ENCODE measurements at regions not wholly inside any gene's neighbourhood (a gene's known extent, or its start where the extent isn't known, plus 50 kb on each side); places are given as distances from the start of the nearest gene placed in this dataset.

DNA sequence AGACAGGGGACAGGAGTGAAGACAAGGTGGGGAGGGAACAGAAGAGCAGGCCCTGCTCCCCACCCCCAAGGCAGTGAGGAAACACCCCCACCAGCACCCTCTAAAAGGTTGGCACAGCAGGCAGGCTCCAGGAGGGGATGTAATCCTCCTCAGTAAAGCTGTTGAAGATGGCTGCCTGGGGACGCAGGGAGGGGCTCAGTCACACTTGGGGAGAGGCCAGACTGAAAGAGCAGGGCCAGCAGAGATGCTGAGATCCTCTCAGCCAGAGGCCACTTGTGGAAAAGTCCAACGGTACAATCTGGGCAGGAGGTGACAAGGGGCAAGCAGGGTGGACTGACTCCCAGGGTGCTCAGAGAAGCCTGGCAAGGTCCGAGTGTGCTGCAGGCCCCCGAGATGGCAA, 154.8 kb upstream of the ID2 start:
- Histone ChIP-seq H3K9me3 (ENCODE audit: control insufficient read depth, insufficient read depth, low read length) (no peaks in the 10 kb centered on the region), H3K9ac (ENCODE audit: low read depth, low read length) (no peak overlapping the region), H3K4me1 (ENCODE audit: control insufficient read depth, insufficient read depth, low read length) (peaks cover 9% of the 10 kb centered on the region), H3K27me3 (ENCODE audit: control insufficient read depth, insufficient read depth, low read length) (no peaks in the 10 kb centered on the region), H3K36me3 (ENCODE audit: control insufficient read depth, insufficient read depth, low read length) (no peaks in the 10 kb centered on the region), H3K4me3 (ENCODE audit: low read depth, low read length) (no peak overlapping the region)

GRCh38 chr2:8527676-8528075, 154.2 kb upstream of the ID2 start:
- no peak overlapping the region for H3K4me3 ChIP-seq (ENCODE audit: low read depth, low read length)
- no peaks in the 10 kb centered on the region for H3K9me3 ChIP-seq (ENCODE audit: control insufficient read depth, insufficient read depth, low read length)
- peaks cover 9% of the 10 kb centered on the region for H3K4me1 ChIP-seq (ENCODE audit: control insufficient read depth, insufficient read depth, low read length)

DNA sequence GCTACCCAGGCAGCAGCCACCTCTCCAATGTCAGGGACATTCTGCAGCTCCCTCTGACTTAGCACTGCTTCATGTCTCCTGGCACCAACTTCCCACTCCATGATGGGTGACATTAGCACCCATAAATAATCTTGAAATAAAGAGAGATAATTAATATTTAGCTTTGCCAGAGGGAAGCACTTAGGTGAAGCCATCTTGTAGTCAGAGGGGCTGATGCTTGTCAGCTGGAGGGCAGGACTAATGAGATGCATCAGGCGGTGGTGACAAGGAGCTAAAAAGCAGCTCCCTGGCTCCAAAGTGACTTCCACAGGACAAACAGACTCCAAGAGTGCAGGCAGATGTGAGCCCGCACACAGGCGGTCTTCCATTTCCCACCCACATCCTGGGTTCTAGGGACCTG, 153.0 kb upstream of the ID2 start:
- Histone ChIP-seq H3K9me3 (ENCODE audit: control insufficient read depth, insufficient read depth, low read length) (no peaks in the 10 kb centered on the region), H3K4me1 (ENCODE audit: control insufficient read depth, insufficient read depth, low read length) (peaks cover 9% of the 10 kb centered on the region), H3K36me3 (ENCODE audit: control insufficient read depth, insufficient read depth, low read length) (no peaks in the 10 kb centered on the region), H3K27me3 (ENCODE audit: control insufficient read depth, insufficient read depth, low read length) (no peaks in the 10 kb centered on the region), H3K9ac (ENCODE audit: low read depth, low read length) (no peak overlapping the region), H3K4me3 (ENCODE audit: low read depth, low read length) (no peak overlapping the region)

More at GRCh38 chr2:8527676-8528075, 154.2 kb upstream of the ID2 start:
- no peaks in the 10 kb centered on the region for H3K36me3 ChIP-seq (ENCODE audit: control insufficient read depth, insufficient read depth, low read length)
- no peaks in the 10 kb centered on the region for H3K27me3 ChIP-seq (ENCODE audit: control insufficient read depth, insufficient read depth, low read length)
- no peak overlapping the region for H3K9ac ChIP-seq (ENCODE audit: low read depth, low read length)

- peaks cover 9% of the 10 kb centered on the region for H3K4me1 ChIP-seq (ENCODE audit: control insufficient read depth, insufficient read depth, low read length)
Measured at GRCh38 chr2:8529706-8530277, 152.1 kb upstream of the ID2 start.

GRCh38 chr2:8531481-8531880, 150.4 kb upstream of the ID2 start:
- Histone ChIP-seq H3K36me3 (ENCODE audit: control insufficient read depth, insufficient read depth, low read length) (no peaks in the 10 kb centered on the region), H3K27me3 (ENCODE audit: control insufficient read depth, insufficient read depth, low read length) (no peaks in the 10 kb centered on the region), H3K9me3 (ENCODE audit: control insufficient read depth, insufficient read depth, low read length) (no peaks in the 10 kb centered on the region), H3K4me1 (ENCODE audit: control insufficient read depth, insufficient read depth, low read length) (peaks cover 2% of the 10 kb centered on the region), H3K4me3 (ENCODE audit: low read depth, low read length) (no peak overlapping the region), H3K9ac (ENCODE audit: low read depth, low read length) (no peak overlapping the region)

More at GRCh38 chr2:8529706-8530277, 152.1 kb upstream of the ID2 start:
- Histone ChIP-seq H3K4me3 (ENCODE audit: low read depth, low read length) (no peak overlapping the region), H3K36me3 (ENCODE audit: control insufficient read depth, insufficient read depth, low read length) (no peaks in the 10 kb centered on the region), H3K9ac (ENCODE audit: low read depth, low read length) (no peak overlapping the region), H3K27me3 (ENCODE audit: control insufficient read depth, insufficient read depth, low read length) (no peaks in the 10 kb centered on the region), H3K9me3 (ENCODE audit: control insufficient read depth, insufficient read depth, low read length) (no peaks in the 10 kb centered on the region)

- Histone ChIP-seq H3K9me3 (ENCODE audit: control insufficient read depth, insufficient read depth, low read length) (no peaks in the 10 kb centered on the region), H3K36me3 (ENCODE audit: control insufficient read depth, insufficient read depth, low read length) (no peaks in the 10 kb centered on the region), H3K4me3 (ENCODE audit: low read depth, low read length) (no peak overlapping the region), H3K27me3 (ENCODE audit: control insufficient read depth, insufficient read depth, low read length) (no peaks in the 10 kb centered on the region), H3K4me1 (ENCODE audit: control insufficient read depth, insufficient read depth, low read length) (no peaks in the 10 kb centered on the region), H3K9ac (ENCODE audit: low read depth, low read length) (no peak overlapping the region)
Measured at GRCh38 chr2:8532438-8532837, 149.4 kb upstream of the ID2 start.

DNA sequence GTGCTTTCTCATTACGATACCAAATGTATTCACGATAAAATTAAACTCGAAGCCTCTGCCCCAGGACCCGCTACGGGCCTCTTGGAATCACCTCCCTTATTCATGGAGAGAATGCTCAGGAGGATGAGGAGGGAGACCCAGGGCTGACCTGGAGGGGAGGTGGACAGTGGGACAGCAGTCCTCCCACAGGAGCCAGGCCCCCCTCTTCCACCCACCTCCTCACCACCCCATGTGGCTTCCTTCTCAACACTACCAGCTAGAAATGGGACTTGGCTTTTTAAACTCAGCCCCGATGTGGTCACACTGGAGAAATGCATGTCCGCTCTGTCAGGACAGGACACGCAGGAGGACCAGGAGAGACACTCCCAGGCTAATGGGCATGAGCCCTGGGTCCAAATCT, 147.9 kb upstream of the ID2 start:
- Histone ChIP-seq H3K4me3 (ENCODE audit: low read depth, low read length) (no peak overlapping the region), H3K9me3 (ENCODE audit: control insufficient read depth, insufficient read depth, low read length) (no peaks in the 10 kb centered on the region), H3K9ac (ENCODE audit: low read depth, low read length) (no peak overlapping the region), H3K36me3 (ENCODE audit: control insufficient read depth, insufficient read depth, low read length) (no peaks in the 10 kb centered on the region), H3K27me3 (ENCODE audit: control insufficient read depth, insufficient read depth, low read length) (no peaks in the 10 kb centered on the region), H3K4me1 (ENCODE audit: control insufficient read depth, insufficient read depth, low read length) (no peaks in the 10 kb centered on the region)

DNA sequence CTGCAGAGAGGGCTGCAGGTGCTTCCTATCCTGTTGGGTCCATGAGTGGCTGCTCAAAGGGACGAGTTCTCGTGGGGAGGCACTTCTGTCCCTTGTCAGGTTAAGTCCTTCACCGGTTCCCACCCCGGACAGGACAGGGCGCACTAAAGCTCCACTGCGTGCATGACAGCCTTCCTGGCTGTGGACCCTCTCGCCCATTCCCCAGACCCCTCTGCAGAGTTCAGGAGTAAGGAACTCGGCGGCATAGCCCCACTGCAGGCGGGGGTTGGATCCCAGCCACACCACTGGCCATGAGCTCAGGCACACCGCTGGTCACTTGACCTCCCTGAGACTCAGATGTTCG, 147.5 kb upstream of the ID2 start:
- Histone ChIP-seq H3K36me3 (ENCODE audit: control insufficient read depth, insufficient read depth, low read length) (no peaks in the 10 kb centered on the region), H3K9me3 (ENCODE audit: control insufficient read depth, insufficient read depth, low read length) (no peaks in the 10 kb centered on the region), H3K9ac (ENCODE audit: low read depth, low read length) (no peak overlapping the region), H3K27me3 (ENCODE audit: control insufficient read depth, insufficient read depth, low read length) (no peaks in the 10 kb centered on the region), H3K4me1 (ENCODE audit: control insufficient read depth, insufficient read depth, low read length) (no peaks in the 10 kb centered on the region), H3K4me3 (ENCODE audit: low read depth, low read length) (no peak overlapping the region)

DNA sequence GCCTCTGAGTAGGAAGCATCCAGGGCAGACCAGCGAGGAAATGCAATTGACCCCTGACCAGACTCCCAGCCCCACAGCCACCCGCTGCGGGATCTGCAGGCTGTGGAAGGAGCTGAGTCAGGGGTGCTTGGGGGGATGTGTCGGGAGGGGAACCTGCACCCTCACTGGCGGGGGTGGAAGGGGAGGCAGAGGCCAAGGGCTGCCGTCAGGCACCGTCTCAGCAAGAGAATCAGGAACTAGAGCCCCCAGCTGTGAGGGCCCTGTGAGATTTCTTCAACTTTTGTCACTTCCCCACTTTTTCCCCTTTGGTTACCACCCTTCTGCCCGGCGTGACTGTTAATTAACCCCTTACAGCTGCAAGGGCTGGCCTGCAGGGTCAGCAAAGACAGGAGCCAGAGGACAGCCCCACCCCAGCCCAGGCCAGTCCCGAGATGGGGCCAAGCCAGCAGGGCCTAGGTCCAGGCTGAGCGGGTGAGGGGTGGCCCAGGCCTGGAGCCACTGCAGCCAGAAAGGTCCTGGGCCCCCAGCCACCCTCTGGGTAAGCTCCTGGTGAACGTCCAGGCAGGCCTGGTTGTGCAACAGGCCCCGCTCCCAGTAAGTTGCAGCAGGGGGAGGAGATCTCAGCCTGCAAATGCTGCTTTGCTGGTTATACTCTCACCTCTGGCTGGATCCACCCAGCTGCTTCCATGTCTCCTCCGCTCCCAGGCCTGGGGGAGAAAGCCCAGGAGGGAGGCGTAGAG, 147.0 kb upstream of the ID2 start:
- no peaks in the 10 kb centered on the region for H3K27me3 ChIP-seq (ENCODE audit: control insufficient read depth, insufficient read depth, low read length)
- H3K36me3 ChIP-seq (ENCODE audit: control insufficient read depth, insufficient read depth, low read length): no peaks in the 10 kb centered on the region
- no peak overlapping the region for H3K4me3 ChIP-seq (ENCODE audit: low read depth, low read length)
- H3K4me1 ChIP-seq (ENCODE audit: control insufficient read depth, insufficient read depth, low read length): no peaks in the 10 kb centered on the region
- no peak overlapping the region for H3K9ac ChIP-seq (ENCODE audit: low read depth, low read length)
- no peaks in the 10 kb centered on the region for H3K9me3 ChIP-seq (ENCODE audit: control insufficient read depth, insufficient read depth, low read length)

GRCh38 chr2:8535469-8535795, 146.4 kb upstream of the ID2 start:
- no peak overlapping the region for H3K4me3 ChIP-seq (ENCODE audit: low read depth, low read length)
- no peaks in the 10 kb centered on the region for H3K27me3 ChIP-seq (ENCODE audit: control insufficient read depth, insufficient read depth, low read length)
- no peaks in the 10 kb centered on the region for H3K4me1 ChIP-seq (ENCODE audit: control insufficient read depth, insufficient read depth, low read length)
- H3K9ac ChIP-seq (ENCODE audit: low read depth, low read length): no peak overlapping the region
- H3K9me3 ChIP-seq (ENCODE audit: control insufficient read depth, insufficient read depth, low read length): no peaks in the 10 kb centered on the region
- H3K36me3 ChIP-seq (ENCODE audit: control insufficient read depth, insufficient read depth, low read length): no peaks in the 10 kb centered on the region

DNA sequence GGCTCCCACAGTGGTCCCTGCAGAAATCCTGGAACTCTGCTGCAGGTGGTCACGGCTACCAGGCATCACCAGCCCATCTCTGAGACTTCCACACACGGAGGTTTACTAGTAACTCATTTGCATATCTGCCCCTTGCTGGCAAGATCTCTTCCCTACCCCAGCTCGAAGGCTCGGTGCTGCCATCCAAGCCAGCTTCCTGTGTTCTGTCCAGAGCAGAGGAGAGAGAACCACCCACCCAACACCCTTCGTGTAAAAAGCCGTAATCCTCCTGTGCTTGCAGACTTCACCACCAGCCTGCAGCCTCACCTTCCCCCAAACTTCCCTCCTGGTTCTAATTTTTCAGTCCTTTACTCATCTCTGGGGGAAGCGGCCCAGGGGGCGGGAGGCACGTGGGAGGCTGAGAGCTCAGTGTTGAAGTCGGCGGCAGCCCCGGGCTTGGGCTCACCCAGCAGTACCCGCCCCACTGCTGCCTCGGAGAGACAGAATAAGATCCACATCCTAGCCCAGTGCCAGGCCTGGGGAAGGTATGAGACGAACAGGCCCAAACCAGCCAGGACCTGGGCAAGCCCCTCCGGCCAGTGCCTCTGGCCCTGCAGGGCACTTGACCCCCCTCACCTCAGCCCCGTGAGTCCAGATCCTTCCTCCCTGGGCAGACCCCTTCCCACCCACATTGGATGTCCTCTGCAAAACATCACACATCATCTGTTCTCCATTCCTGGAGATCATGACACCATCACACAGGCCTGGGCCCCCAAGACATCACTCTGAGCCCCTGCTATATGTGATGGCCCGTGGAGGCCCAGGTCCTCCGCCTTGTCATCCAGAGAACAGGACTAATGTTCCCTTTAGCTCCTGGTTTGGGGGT, 145.8 kb upstream of the ID2 start:
- Histone ChIP-seq H3K4me3 (ENCODE audit: low read depth, low read length) (no peak overlapping the region), H3K9ac (ENCODE audit: low read depth, low read length) (no peak overlapping the region), H3K36me3 (ENCODE audit: control insufficient read depth, insufficient read depth, low read length) (no peaks in the 10 kb centered on the region), H3K27me3 (ENCODE audit: control insufficient read depth, insufficient read depth, low read length) (no peaks in the 10 kb centered on the region), H3K4me1 (ENCODE audit: control insufficient read depth, insufficient read depth, low read length) (no peaks in the 10 kb centered on the region), H3K9me3 (ENCODE audit: control insufficient read depth, insufficient read depth, low read length) (no peaks in the 10 kb centered on the region)
